ENCODE measurements at regions not wholly inside any gene's neighbourhood (a gene's known extent, or its start where the extent isn't known, plus 50 kb on each side); places are given as distances from the start of the nearest gene placed in this dataset.

- TF ChIP-seq ZBTB33 (IDR thresholded peaks at IDR 0.05) (no peak), ZNF217 (IDR thresholded peaks at IDR 0.05) (no peak)
Measured at GRCh38 chr10:9800571-9800970, 1217.1 kb upstream of the CELF2 start (continued).

- Histone ChIP-seq H3K36me3 (ENCODE audit: control insufficient read depth in 2 of 2, insufficient read depth in 2 of 2, low read length in 1 of 2) (no peaks in the 10 kb centered on the region), H2AFZ (ENCODE audit: control insufficient read depth, low read depth, low read length) (no peak overlapping the region), H4K20me1 (ENCODE audit: control insufficient read depth, insufficient read depth) (no peaks in the 10 kb centered on the region), H3K4me1 (ENCODE audit: control insufficient read depth, insufficient read depth, low read length) (no peaks in the 10 kb centered on the region), H3K9ac (ENCODE audit: control insufficient read depth, insufficient read depth, low read length) (no peak overlapping the region), H3K9me3 (replicated peaks; ENCODE audit: control insufficient read depth, insufficient read depth, low read length) (no peaks in the 10 kb centered on the region), H3K4me3 (no peak overlapping the region), H3K27me3 (replicated peaks in 1 of 2; ENCODE audit: control insufficient read depth in 2 of 2, insufficient read depth in 2 of 2, low read length in 1 of 2) (no peaks in the 10 kb centered on the region), H3K4me2 (ENCODE audit: control insufficient read depth, insufficient read depth) (no peak overlapping the region), H3K27ac (ENCODE audit: control insufficient read depth, insufficient read depth) (no peak overlapping the region), H3K79me2 (ENCODE audit: control insufficient read depth, insufficient read depth, low read length) (no peaks in the 10 kb centered on the region)
- FAIRE-seq (no peak), DNase-seq (ENCODE audit: low read depth, low spot score) (no peak), ATAC-seq (no peak)
- intact Hi-C loops (cut with micrococcal nuclease; ENCODE audit: unreplicated experiment) (no loop called here), in situ Hi-C loops (cut with MboI) (no loop called here)
- no TSS peak for BruUV-seq (replicated peaks)
- CTCF ChIA-PET: no interaction called here
- RAD21 ChIA-PET (ENCODE audit: unreplicated experiment): no interaction called here
- SMC1A ChIA-PET (ENCODE audit: uncharacterized antibody, unreplicated experiment): no interaction called here
- 20% methylated on average over 4 of the region's 4 CpGs for WGBS (ENCODE audit: insufficient coverage, insufficient replicate concordance, low lambda C conversion rate, missing lambda C conversion rate)
- TF ChIP-seq IRF3 (IDR thresholded peaks at IDR 0.05): no peak
- no peak for TF ChIP-seq LARP7 (IDR thresholded peaks at IDR 0.05)
- TF ChIP-seq POLR2AphosphoS2 (IDR thresholded peaks at IDR 0.05; ENCODE audit: low read depth, low read length): no peak
- TF ChIP-seq MXI1 (IDR thresholded peaks at IDR 0.05; ENCODE audit: low read depth, low read length): no peak
- no peak for TF ChIP-seq NKRF (conservative IDR thresholded peaks at IDR 0.05)
- POLR2A ChIA-PET: no interaction called here
Measured at GRCh38 chr10:9807846-9808245, 1209.8 kb upstream of the CELF2 start.
